GM12865 (cell line): ENCODE measurements at regions not wholly inside any gene's neighbourhood (a gene's known extent, or its start where the extent isn't known, plus 50 kb on each side); places are given as distances from the start of the nearest gene placed in this dataset.
"Not testable (repeated sequence)": the region's sequence is repeated elsewhere in the genome, so short reads cannot be mapped to it uniquely, and the experiment has no call there.

Source experiments
- DNase-seq: peaks from one replicate; pipeline ENCODE4 v3.0.0; 2010; ENCODE audit warnings: low read depth
- H3K4me3 ChIP-seq: 2 replicates; pipeline ENCODE4 v1.5.1; 2011; ENCODE audit warnings: mild to moderate bottlenecking, low read depth, low read length, control low read depth
- TF ChIP-seq, protein P1 (sequence below): IDR thresholded peaks from 2 replicates; pipeline ENCODE4 v1.5.1; 2011; ENCODE audit warnings: low read length, control low read depth, low read depth, inconsistent platforms; ENCODE audit not compliant: insufficient read depth; ENCODE audit errors: missing control alignments

DNA sequence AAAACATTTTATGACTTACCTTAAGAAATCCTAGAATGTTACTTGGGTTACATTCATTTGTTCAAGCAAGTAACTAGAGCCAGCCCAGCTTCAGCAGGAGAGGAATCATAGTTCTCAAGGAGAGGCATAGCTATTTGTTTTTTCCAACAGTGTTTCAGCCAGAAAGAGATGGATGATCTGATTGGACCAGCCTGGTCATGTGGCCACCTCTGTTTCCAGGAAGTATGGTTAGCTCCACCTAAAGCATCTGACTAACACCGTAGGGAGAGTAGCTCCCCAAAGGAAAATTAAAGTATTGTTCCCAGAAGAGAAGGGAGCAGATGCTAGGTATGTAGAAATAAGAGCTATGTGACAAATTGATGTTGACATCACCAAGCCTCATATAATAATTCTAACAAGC lies 417.1 kb downstream of the TAFA4 start:
- H3K4me3 ChIP-seq = no peak overlapping the region
- TF ChIP-seq, protein P1, sequence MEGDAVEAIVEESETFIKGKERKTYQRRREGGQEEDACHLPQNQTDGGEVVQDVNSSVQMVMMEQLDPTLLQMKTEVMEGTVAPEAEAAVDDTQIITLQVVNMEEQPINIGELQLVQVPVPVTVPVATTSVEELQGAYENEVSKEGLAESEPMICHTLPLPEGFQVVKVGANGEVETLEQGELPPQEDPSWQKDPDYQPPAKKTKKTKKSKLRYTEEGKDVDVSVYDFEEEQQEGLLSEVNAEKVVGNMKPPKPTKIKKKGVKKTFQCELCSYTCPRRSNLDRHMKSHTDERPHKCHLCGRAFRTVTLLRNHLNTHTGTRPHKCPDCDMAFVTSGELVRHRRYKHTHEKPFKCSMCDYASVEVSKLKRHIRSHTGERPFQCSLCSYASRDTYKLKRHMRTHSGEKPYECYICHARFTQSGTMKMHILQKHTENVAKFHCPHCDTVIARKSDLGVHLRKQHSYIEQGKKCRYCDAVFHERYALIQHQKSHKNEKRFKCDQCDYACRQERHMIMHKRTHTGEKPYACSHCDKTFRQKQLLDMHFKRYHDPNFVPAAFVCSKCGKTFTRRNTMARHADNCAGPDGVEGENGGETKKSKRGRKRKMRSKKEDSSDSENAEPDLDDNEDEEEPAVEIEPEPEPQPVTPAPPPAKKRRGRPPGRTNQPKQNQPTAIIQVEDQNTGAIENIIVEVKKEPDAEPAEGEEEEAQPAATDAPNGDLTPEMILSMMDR = no peak
- DNase-seq = no peak

DNA sequence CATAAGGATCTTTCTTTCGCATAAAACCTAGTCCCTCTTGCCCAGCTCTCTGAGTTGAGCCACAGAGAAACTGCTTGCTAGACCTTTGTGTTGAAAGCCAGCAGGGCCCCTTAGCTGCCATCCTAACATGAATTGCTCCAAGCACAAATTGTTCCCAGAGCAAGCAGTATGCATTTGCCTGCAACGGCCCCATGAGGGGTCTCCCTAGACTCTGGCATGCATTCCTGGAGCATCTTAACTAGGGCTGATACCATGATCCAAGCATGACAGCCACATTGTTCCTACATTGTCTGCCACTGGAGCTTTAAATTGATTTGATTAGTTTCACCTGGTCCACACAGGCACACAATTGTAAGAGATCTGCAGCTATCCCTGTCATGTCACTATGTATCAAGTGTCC lies 428.1 kb downstream of the TAFA4 start:
- H3K4me3 ChIP-seq = no peak overlapping the region
- TF ChIP-seq, protein P1 = no peak
- no peak for DNase-seq

DNA sequence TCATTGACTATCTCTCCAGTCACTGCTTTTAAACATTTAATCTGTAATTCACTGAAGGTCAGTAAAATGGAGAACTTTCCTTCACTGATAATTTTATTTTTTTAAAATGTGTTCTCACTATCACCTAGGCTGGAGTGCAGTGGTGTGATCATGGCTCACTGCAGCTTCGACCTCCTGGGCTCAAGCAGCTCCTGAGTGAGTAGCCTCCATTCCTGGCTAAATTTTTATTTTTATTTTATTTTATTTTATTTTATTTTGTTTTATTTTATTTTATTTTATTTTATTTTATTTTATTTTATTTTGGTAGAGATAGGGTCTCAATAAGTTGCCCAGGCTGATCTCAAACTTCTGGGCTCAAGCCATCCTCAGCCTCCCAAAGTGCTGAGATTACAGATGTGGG lies 446.5 kb downstream of the TAFA4 start:
- not testable (repeated sequence) for DNase-seq, H3K4me3 ChIP-seq

DNA sequence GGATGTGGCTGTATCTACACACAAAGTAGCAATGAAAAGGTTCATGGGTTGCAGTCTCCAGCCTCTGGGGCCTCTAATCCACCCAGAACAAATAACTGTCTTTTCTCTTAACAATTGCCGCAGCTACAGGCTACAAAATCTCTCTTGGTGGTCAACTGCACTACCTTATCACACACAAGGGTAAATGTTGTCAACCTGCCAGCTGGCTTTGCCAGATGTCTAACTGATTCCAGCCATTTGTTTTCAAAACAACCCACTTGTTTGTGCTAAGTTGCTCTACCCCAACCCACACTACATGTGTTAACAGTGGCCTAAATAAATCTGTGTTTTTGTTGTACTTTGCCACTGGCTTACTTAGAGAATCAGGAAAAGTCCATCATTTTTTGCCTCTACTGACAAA lies 447.3 kb downstream of the TAFA4 start:
- TF ChIP-seq, protein P1 = no peak
- DNase-seq = no peak

DNA sequence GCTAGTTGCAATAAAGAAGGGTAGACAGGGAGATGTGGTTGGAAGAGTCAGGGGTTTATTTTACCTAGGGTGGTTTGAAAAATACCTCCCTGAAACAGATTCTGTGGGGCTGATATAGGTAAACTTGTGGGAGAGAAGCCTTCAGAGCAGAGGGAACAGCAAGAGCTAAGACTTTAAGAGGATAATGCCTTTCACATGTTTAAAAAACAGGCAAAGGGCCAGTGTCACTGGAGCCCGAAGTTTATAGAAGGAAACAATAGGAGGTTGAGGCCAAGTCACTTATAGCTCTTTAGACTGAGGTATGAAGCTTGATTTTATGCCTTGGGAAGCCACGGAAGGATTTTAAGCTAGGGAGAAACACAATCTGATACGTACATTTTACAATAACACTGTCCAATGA lies 448.7 kb downstream of the TAFA4 start:
- TF ChIP-seq, protein P1 = no peak
- DNase-seq = no peak

More for the DNA sequence above, 447.3 kb downstream of the TAFA4 start:
- no peak overlapping the region for H3K4me3 ChIP-seq

DNA sequence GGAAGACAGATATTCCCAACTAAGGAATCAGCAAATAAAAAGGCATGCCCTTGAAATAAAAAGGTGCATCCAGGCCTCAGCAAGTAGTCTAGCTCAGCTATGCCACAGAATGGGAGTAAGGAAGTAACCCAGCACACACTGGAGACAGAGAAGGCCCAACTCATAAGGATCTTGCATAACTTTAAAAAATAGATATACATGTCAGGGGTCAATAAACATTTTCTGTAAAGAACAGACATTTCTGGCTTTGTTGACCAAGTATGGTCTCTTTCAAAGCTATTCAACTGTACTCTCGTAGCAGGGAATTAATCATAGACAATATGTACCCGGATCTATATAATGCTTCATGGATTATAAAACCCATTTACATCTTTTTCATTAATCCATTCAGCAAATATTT lies 449.3 kb downstream of the TAFA4 start:
- H3K4me3 ChIP-seq = no peak overlapping the region
- TF ChIP-seq, protein P1 = no peak
- DNase-seq = no peak

More for the DNA sequence above, 448.7 kb downstream of the TAFA4 start:
- H3K4me3 ChIP-seq = no peak overlapping the region

DNA sequence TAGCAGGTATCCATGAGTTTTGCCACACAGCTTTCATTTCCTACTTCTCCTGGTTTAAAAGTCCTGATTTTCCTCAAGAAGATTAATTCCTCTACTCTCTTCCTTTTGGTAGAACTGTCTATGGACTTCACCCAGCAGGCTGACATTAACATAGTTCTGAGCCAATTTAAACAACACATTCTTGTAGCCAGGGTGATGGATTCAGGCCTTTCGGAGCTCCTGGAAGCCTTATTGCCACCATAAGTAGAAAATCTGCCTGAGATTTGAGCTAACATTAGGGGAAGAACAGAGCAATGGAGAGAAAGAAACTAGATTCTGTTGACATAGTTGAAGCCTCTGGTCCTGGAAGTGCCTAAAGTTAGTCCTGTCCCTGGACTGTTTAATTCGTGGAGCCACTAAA lies 449.8 kb downstream of the TAFA4 start:
- DNase-seq = no peak
- H3K4me3 ChIP-seq = no peak overlapping the region
- TF ChIP-seq, protein P1 = no peak
